Tibial artery (tissue), 4 donors: ENCODE measurements at regions not wholly inside any gene's neighbourhood (a gene's known extent, or its start where the extent isn't known, plus 50 kb on each side); places are given as distances from the start of the nearest gene placed in this dataset.

Experiments
- DNase-seq, 2 donors: peaks; one replicate each; pipeline ENCODE4 v3.0.0-alpha.2; 2019
- H3K27ac ChIP-seq, 2 donors: fragments of 200-600 bp; sonication (generic) in 1 of 2; 1 replicate in 1 of 2; 2 replicates in 1 of 2; pipeline ENCODE4 v1.5.1; 2018 to 2019; ENCODE audit warnings: mild to moderate bottlenecking in 1 of 2
- H3K27me3 ChIP-seq, 2 donors: fragments of 200-600 bp; sonication (generic) in 1 of 2; one replicate each; pipeline versions ENCODE4 v1.5.1 to v1.6.0; 2016 to 2019
- H3K36me3 ChIP-seq, 3 donors: fragments of 200-600 bp; sonication (generic) in 2 of 3; one replicate each; pipeline ENCODE4 v1.5.1; 2016 to 2019; ENCODE audit warnings: mild to moderate bottlenecking in 2 of 3
- H3K4me1 ChIP-seq, 4 donors: fragments of 200-600 bp; sonication (generic) in 2 of 4; 1 replicate in 3 of 4; 2 replicates in 1 of 4; pipeline ENCODE4 v1.5.1; 2016 to 2019
- H3K4me3 ChIP-seq, 2 donors: fragments of 200-600 bp; sonication (generic) in 1 of 2; 1 replicate in 1 of 2; 2 replicates in 1 of 2; pipeline ENCODE4 v1.5.1; 2018 to 2019; ENCODE audit warnings: mild to moderate bottlenecking in 2 of 2
- H3K9me3 ChIP-seq, 3 donors: fragments of 200-600 bp; sonication (generic) in 1 of 3; one replicate each; pipeline ENCODE4 v1.5.1; 2016 to 2019
- CTCF ChIP-seq, 2 experiments: fragments of 200-600 bp in 1 of 2; fragments of 450-650 bp in 1 of 2; IDR thresholded peaks; one replicate each; pipeline ENCODE4 v1.5.1; 2017 to 2019; ENCODE audit warnings: antibody characterized with exemption in 2 of 2, mild to moderate bottlenecking in 1 of 2, moderate library complexity in 1 of 2
- intact Hi-C: fragments of 100-400 bp; cut with DNase I; formaldehyde crosslinking; loops from one replicate; pipeline ENCODE4 v1.15.0; 2023; ENCODE audit warnings: low total_unique reads

GRCh38 chr5:118646917-118647316 is 341.4 kb downstream of the DTWD2 start:
- intact Hi-C loops: no loop called here
- DNase-seq: no peak

DNA sequence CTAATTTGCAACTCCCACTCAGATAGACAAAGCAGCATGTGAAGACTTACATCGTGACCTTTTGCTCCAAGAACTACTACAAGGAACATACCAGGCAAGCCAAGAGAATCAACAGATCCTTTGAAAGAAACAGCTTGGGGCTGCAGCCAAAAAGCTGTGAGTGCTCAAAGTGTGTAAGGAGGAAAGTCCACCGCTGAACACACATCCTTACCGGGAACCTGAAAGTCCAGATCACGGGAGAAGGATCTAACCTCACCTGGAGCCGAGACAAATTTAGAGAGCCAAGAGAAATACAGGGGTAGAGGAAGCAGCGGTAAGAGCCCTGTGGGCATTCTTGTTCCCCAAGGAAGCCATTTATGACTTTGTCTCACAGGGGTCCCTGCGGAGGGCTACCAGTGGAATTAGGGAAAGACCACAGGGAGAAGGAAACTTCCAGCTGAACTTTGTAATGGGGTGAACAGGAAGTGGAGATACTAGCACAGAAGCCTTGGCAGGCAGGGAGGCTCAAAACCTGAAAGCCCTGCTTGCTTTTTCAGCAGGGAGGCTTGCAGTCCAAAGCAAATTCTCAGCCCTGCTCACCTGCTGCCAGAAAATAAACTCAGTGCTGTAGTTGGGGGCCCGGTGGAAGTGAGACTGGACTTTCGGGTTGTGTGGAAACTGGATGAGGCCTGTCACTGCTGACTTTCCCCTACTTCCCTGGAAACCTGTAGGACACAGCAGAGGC is 350.2 kb downstream of the DTWD2 start:
- Histone ChIP-seq H3K27ac (no peak overlapping the region), H3K4me3 (no peak overlapping the region), H3K9me3 (peaks cover 0 to 8% (median 4%) of the 10 kb centered on the region in 3 donors), H3K4me1 (no peaks in the 10 kb centered on the region), H3K27me3 (no peaks in the 10 kb centered on the region), H3K36me3 (no peaks in the 10 kb centered on the region)
- TF ChIP-seq CTCF (IDR thresholded peaks at IDR 0.05): no peak
- DNase-seq: no peak
- intact Hi-C loops: no loop called here

More at GRCh38 chr5:118646917-118647316, 341.4 kb downstream of the DTWD2 start:
- H3K36me3 ChIP-seq: no peaks in the 10 kb centered on the region
- H3K9me3 ChIP-seq: no peaks in the 10 kb centered on the region
- H3K4me1 ChIP-seq: no peaks in the 10 kb centered on the region
- H3K27ac ChIP-seq: no peak overlapping the region
- H3K4me3 ChIP-seq: no peak overlapping the region
- no peak for TF ChIP-seq CTCF (IDR thresholded peaks at IDR 0.05)
- H3K27me3 ChIP-seq: no peaks in the 10 kb centered on the region

DNA sequence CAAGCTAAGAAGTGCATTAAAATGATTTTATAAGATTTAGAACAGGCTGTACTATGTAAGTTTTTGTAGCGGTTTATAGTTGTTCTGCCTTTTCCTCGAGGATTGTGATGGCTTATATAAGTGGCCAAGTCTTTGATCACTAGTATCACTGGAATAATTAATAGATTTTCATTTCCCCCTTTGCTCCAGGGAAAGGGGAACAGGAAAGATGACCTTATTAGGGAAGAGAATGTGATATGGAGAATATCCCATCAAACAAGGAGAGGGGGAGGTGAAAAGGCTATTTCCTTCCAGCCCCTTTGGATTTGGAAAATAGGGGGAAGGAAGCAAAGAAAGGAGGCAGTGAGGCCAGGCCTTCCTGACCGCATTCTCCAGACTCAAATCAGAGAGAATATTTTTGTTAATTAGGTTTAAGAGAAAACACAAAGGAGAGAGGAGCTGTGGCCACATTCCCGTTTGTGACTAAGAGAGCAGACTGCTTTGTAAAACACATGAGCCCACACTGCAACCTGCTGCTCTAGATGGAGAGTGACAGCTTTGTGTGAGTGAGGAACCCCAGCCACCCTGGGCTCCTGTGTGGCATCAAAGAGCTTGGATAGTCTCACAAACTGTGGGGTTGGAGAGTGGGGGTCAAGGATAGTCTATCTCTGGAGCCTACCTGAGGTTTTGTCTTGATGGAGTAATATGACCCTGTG is 359.5 kb downstream of the DTWD2 start:
- H3K9me3 ChIP-seq: no peaks in the 10 kb centered on the region
- TF ChIP-seq CTCF (IDR thresholded peaks at IDR 0.05): no peak
- H3K27me3 ChIP-seq: no peaks in the 10 kb centered on the region
- H3K27ac ChIP-seq: no peak overlapping the region
- H3K4me1 ChIP-seq: no peaks in the 10 kb centered on the region
- intact Hi-C loops: no loop called here
- no peaks in the 10 kb centered on the region for H3K36me3 ChIP-seq
- no peak for DNase-seq
- H3K4me3 ChIP-seq: no peak overlapping the region

DNA sequence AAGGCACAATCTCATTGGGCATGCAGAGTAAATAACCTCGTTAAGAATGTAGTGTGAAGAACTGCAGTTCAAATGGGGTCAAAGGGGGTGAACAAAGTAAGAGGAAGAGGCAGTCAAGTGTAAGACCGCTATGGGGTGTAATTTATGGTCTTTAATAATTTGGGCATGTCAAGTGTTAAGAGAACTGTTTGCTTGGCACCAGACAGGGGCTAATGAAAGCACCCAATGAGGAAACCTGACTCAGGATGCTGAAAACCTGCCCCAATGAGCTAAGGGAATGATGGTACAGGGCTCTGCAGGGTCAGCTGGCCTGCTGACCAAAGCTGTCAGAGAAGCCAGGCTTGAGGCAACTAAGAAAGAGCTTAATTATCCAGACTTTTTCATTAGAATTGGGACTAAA is 368.1 kb downstream of the DTWD2 start:
- Histone ChIP-seq H3K27ac (no peak overlapping the region), H3K4me3 (no peak overlapping the region), H3K27me3 (no peaks in the 10 kb centered on the region), H3K36me3 (no peaks in the 10 kb centered on the region), H3K4me1 (no peaks in the 10 kb centered on the region), H3K9me3 (no peaks in the 10 kb centered on the region)
- no peak for DNase-seq
- intact Hi-C loops: no loop called here
- no peak for TF ChIP-seq CTCF (IDR thresholded peaks at IDR 0.05)

- Histone ChIP-seq H3K4me1 (no peaks in the 10 kb centered on the region), H3K9me3 (no peaks in the 10 kb centered on the region), H3K27ac (no peak overlapping the region), H3K27me3 (no peaks in the 10 kb centered on the region), H3K36me3 (no peaks in the 10 kb centered on the region), H3K4me3 (no peak overlapping the region)
- intact Hi-C loops: no loop called here
- TF ChIP-seq CTCF (IDR thresholded peaks at IDR 0.05): no peak
- no peak for DNase-seq
Measured at GRCh38 chr5:118619823-118620222, 368.5 kb downstream of the DTWD2 start.
